Ishikawa (cell line): ENCODE measurements at regions not wholly inside any gene's neighbourhood (a gene's known extent, or its start where the extent isn't known, plus 50 kb on each side); places are given as distances from the start of the nearest gene placed in this dataset.

Source experiments
- CEBPB ChIP-seq: IDR thresholded peaks from 2 replicates; pipeline ENCODE4 v1.6.1; 2012
- CREB1 ChIP-seq: IDR thresholded peaks from 2 replicates; pipeline ENCODE4 v1.6.1; 2012; ENCODE audit warnings: low read depth
- EGR1 ChIP-seq: IDR thresholded peaks from 2 replicates; pipeline ENCODE4 v1.6.1; 2012
- EP300 ChIP-seq: IDR thresholded peaks from 2 replicates; pipeline ENCODE4 v1.6.1; 2012; ENCODE audit warnings: borderline replicate concordance
- FOXM1 ChIP-seq: IDR thresholded peaks from 2 replicates; pipeline ENCODE4 v1.6.1; 2012; ENCODE audit warnings: low read depth, borderline replicate concordance
- MAX ChIP-seq: IDR thresholded peaks from 2 replicates; pipeline ENCODE4 v1.6.1; 2012
- NFIC ChIP-seq: IDR thresholded peaks from 2 replicates; pipeline ENCODE4 v1.6.1; 2012
- RAD21 ChIP-seq: IDR thresholded peaks from 2 replicates; pipeline ENCODE4 v1.6.1; 2012; ENCODE audit warnings: low read depth
- REST ChIP-seq: IDR thresholded peaks from 2 replicates; pipeline ENCODE4 v1.6.1; 2012; ENCODE audit warnings: low read depth, mild to moderate bottlenecking
- TAF1 ChIP-seq: IDR thresholded peaks from 2 replicates; pipeline ENCODE4 v1.6.1; 2012; ENCODE audit warnings: low read depth, mild to moderate bottlenecking
- TCF12 ChIP-seq: IDR thresholded peaks from 2 replicates; pipeline ENCODE4 v1.6.1; 2012; ENCODE audit warnings: low read depth
- TEAD4 ChIP-seq: IDR thresholded peaks from 2 replicates; pipeline ENCODE4 v1.6.1; 2012
- USF1 ChIP-seq: IDR thresholded peaks from 2 replicates; pipeline ENCODE4 v1.6.1; 2012
- YY1 ChIP-seq: IDR thresholded peaks from 2 replicates; pipeline ENCODE4 v1.6.1; 2012; ENCODE audit warnings: low read depth
- ZBTB7A ChIP-seq: IDR thresholded peaks from 2 replicates; pipeline ENCODE4 v1.6.1; 2012; ENCODE audit warnings: low read depth

- no peak for TF ChIP-seq CEBPB
- no peak for TF ChIP-seq REST
- TF ChIP-seq TAF1, result no peak
- no peak for TF ChIP-seq CREB1
- no peak for TF ChIP-seq TCF12
- no peak for TF ChIP-seq NFIC
- no peak for TF ChIP-seq YY1
- TF ChIP-seq TEAD4, result no peak
- TF ChIP-seq EP300, result no peak
- no peak for TF ChIP-seq EGR1
- TF ChIP-seq RAD21, result no peak
- no peak for TF ChIP-seq USF1
- TF ChIP-seq FOXM1, result no peak
- TF ChIP-seq MAX, result no peak
- no peak for TF ChIP-seq ZBTB7A
Measured at GRCh38 chr4:189498457-189498856, 442.2 kb upstream of the FRG1 start.

- no peak for TF ChIP-seq CEBPB
- no peak for TF ChIP-seq RAD21
- TF ChIP-seq TCF12, result no peak
Measured at GRCh38 chr4:189499696-189500095, 441.0 kb upstream of the FRG1 start.

- TF ChIP-seq RAD21, result no peak
- no peak for TF ChIP-seq ZBTB7A
- no peak for TF ChIP-seq EP300
- TF ChIP-seq TCF12, result no peak
- no peak for TF ChIP-seq CREB1
- no peak for TF ChIP-seq TAF1
- no peak for TF ChIP-seq REST
- TF ChIP-seq NFIC, result no peak
- TF ChIP-seq EGR1, result no peak
- no peak for TF ChIP-seq USF1
- no peak for TF ChIP-seq TEAD4
- no peak for TF ChIP-seq YY1
- TF ChIP-seq MAX, result no peak
- no peak for TF ChIP-seq CEBPB
- no peak for TF ChIP-seq FOXM1
Measured at GRCh38 chr4:189500970-189501369, 439.7 kb upstream of the FRG1 start.

- TF ChIP-seq USF1 (no peak), EP300 (no peak), REST (no peak), EGR1 (no peak), CREB1 (no peak), TEAD4 (no peak), ZBTB7A (no peak), RAD21 (no peak), YY1 (no peak), TCF12 (no peak), NFIC (no peak), CEBPB (no peak), TAF1 (no peak), MAX (no peak), FOXM1 (no peak)
Measured at GRCh38 chr4:189502841-189503435, 437.7 kb upstream of the FRG1 start.
